GM19395 (cell line): ENCODE measurements at regions not wholly inside any gene's neighbourhood (a gene's known extent, or its start where the extent isn't known, plus 50 kb on each side); places are given as distances from the start of the nearest gene placed in this dataset.

ENCODE experiments used
- ATAC-seq: cut with Tn5 transposase; IDR thresholded peaks from one replicate; pipeline ENCODE4 v1.9.1; 2021; ENCODE audit warnings: mild to moderate bottlenecking, moderate library complexity; ENCODE audit not compliant: unreplicated experiment

DNA sequence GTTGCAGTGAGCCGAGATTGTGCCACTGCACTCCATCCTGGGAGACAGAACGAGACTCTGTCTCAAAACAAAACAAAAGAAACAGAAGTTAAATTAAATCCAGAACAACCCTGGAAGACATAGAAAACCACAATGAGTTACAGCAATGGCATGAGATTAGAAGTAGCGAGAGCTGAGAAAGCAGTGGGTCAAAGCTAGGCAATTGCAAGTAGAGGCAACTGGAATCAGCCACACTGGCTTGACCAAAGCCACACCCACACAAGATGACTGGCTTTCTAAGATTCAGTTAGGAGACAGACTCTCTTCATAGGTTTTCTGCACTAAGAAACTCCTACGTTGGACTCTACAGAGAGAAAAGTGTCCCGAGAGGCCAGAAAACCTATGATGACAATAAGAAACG lies 443.0 kb downstream of the GPM6A start:
- no peak for ATAC-seq

DNA sequence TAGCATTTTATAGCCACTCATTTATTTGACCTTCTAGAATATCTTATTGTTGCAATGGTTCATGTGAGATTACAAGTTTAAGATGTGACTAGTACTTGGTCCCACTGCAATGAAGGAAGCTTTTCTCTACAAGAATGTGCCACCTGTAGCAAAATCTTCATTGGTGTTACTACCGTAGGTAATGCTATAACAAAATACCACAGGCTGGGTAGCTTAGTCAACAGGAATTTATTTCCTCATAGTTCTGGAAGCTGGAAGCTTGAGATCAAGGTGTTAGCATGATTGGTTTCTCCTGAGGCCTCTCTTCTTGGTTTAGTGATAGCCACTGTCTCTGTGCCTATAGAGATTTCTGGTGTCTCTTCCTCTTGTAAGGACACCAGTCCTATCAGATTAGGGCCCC lies 441.0 kb downstream of the GPM6A start:
- no peak for ATAC-seq

DNA sequence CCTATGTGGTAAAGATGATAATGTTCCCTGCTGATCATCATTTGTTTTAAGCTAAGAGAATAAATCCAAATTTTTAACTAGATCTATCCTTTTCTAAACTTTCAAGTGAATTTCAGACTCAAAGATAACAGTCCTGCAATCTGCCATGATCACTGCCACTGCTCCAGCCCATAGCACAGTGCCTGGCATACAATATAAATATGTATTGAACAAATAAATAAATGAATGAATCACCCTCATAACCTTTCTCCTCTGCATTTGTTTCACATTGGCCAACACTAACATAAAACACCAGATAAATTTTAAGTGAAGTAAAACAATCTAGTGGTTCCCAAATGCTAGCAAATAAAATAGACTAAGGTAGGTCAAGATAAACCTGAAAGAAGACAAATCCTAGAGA lies 439.0 kb downstream of the GPM6A start:
- no peak for ATAC-seq

DNA sequence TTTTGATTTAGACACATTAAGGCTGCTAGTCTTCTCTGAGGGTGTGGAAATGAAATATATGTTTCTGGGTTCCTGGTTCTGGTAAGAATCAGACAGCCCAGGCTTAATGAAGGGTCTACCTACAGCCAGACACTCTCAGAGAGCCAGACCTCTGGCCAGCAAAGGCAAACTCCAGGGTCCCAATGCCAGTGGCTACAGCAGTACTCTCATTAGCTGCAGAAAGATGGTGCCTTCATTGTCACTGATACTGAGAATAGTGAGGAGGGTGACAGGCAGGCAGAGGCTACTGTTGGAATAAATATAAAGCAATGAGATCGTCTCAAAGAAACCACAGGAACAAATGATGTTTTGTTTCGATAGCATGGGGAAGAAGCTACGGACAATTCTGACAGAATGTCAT lies 437.6 kb downstream of the GPM6A start:
- ATAC-seq, result no peak

DNA sequence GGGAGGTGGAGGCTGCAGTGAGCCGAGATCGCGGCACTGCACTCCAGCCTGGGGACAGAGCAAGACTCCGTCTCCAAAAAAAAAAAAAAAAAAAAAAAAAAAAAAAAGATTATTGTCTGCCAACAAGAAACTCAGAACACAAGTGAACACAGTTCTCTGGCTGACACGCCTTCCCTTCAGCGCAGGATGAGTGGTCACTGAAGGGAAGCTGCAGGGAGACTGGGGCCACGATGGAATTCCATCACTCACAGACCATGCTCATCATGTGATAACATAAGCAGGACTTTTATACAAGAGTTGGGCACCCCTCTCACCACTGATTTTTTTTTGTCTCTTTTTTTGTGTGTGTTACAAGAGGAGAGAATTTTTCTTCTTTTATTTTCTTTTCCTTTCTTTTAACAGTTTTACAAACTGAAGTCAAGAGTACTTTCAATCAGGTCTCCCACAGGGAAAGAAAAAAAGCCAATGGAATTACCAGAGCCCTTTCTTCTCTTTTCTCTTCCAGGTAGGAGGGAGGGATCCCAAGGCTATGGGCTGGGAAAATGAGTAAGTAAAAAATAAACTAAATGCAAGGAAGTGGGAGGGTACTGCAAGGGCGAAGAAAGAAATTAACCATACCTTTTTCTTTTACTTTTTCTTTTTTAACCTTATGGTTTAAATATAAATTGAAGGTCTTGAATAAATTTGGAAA lies 435.6 kb downstream of the GPM6A start:
- no peak for ATAC-seq

DNA sequence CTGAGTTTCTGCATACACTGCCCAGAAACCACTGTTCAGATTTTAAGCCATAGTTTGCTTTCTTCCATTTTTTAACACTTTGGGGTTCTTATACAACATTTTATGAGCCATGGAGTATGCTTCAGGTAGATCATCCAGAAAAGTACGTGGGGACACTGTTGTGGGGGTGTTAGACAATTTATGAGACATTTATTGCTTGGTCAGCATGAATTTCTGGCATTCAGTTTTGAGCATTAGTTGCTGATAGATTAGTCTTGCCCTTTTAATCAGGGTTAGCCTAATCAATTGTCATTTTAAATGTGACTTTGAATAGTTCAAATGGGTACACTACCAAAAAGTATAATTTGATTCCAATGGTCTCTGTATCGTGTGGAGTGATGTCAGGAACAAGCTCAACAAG lies 434.9 kb downstream of the GPM6A start:
- no peak for ATAC-seq

DNA sequence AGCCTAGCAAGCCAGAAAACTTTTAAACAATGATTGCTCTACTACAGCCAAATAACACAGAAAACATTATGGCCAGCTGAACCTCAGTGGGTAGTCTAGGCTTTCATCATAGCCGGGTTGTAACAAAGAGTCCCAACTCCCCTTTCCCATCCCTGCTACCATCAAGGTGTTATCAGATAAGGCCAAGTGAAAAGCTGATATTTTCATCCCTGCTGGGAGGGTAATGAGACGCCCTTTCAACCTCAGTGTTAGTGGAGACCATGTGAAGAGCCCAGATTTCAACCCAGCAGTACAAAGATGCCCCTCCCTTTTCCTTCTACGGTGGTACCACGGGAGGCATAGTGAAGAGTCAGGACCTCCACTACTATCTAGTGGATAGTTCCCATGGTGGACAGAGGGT lies 433.7 kb downstream of the GPM6A start:
- no peak for ATAC-seq

DNA sequence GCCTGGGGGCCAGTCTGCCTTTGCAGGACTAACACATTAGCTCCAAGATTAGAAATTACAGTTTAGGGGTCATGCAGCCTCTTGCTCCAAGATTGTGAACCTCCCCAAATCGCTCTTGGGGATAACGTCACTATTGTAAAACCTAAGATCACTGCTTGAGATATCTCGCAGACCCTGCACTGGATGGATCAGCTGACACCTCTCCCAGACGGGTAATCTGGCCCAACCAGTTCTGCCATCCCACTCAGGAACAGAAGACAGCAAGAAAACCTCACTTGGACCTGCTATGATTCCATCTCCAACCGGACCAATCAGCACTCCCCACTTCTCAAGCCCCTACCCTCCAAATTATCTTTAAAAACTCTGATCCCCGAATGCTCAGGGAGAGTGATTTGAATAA lies 431.2 kb downstream of the GPM6A start:
- ATAC-seq, result no peak

DNA sequence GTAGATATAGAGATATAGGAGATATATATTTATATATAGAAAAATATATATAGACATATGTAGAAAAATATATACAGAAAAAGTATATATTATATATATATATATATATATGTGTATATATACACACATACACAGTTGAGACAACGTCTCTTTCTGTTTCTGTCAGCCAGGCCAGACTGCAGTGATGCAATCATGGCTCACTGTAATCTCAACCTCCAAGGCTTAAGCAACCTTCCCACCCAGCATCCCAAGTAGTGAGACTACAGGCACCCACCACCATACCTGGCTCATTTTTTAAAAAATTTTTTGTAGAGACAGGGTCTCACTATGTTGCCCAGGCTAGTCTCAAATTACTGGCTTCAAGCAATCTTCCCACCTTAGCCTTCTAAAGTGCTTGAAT lies 426.3 kb downstream of the GPM6A start:
- ATAC-seq, result no peak

DNA sequence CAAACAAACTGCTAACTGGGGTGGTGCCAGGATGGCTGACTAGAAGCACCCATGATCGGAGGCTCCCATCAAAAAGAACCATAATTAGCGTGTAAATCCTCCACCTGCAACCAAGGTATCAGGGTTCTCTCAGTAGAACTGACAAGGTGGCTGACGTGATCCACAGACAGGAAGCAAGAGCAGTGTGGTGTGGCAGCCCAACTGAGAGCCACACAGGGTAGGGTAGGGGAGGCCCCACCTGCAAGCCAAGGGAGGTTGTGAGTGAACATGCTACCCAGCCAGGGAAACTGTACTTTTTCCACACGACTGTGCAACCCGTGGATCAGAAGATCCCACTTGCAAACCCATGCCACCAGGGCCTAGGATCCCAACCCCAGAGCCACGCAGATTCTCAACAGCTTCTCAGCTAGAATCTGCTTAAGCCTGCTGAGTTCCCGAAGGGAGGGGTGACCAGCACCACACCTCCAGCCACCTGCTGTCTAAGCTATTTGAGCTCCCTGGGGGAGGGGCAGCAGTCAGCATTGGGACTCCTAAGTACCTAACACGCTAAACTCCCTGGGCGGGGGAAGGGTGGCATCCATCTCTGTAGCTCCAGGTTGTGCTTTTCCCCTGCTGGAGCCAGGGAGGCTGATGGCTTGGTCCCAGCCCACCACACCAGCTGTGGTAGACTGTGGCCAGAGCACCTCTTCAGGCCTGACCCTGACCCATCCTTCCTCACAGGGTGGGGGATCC lies 425.1 kb downstream of the GPM6A start:
- no peak for ATAC-seq

DNA sequence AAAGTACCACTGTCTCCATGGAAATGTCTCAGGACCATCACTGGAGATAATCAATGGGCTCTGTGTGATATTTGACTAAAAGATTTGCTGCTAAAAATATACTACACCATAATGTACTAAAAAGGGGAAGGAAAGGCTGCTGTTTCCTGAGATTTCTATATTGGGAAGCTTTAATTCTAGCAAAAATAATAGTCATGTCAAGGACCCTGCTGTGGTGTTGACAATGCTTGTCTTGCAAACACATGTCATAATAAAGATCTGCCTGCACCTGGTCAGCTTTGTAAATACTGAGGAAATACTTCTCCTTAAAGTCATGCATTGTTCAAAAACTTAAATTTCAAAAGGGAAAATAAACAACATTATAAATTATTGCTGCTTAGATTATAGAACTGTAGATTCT lies 417.9 kb downstream of the GPM6A start:
- ATAC-seq, result no peak

DNA sequence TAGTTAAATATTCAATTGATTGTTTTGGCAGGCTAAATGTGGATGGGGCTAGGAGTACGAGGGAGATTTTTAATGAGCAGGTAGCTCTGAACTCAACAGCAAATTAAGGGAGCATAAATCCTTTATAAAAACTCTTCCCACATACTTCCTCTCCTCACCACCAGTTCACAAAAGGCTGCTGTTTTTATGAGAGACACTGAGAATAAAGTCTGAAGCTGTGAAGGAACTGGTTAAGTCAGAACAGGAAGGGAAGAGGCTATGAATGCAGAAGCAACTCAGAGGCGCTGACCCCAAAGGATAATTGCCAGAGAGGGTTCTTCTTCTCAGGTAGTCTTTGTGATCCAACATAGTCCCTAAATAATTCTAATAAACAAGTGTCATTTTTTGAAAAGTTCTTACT lies 406.1 kb downstream of the GPM6A start:
- ATAC-seq, result no peak

DNA sequence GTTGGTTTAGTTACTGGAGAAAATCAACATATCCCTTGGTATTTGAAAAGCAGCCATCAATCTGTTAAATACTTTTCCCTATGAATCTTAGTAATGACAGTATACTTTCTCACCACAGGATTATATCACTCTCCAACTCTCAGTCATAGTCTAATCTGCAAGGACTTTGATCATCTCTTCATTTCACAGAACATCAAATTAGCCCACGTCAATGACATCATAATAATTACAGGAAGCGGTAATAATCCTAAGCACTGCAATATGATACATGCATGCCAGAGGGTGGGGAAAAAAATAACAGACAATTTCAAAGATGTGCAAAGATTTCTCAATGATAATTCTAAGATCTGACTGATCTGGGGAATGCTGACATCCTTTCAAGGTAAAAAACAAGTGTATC lies 404.1 kb downstream of the GPM6A start:
- no peak for ATAC-seq

DNA sequence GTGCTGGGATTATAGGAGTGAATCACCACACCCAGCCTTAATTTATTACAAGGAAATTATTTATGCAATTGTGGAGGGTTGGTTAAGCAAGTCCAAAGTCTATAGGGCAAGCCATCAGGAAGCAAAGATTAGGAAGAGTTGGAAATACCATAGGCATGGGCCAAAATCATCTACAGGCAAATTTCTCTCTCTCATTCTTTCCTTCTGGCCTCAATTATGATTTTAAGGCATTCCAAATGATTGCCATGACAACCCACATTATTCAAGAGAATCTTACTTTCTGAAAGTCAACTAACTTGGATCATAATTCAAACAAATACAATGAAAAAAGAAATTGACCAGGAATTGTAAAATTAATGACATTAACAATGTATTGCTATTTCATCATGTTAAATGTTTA lies 400.8 kb downstream of the GPM6A start:
- no peak for ATAC-seq

DNA sequence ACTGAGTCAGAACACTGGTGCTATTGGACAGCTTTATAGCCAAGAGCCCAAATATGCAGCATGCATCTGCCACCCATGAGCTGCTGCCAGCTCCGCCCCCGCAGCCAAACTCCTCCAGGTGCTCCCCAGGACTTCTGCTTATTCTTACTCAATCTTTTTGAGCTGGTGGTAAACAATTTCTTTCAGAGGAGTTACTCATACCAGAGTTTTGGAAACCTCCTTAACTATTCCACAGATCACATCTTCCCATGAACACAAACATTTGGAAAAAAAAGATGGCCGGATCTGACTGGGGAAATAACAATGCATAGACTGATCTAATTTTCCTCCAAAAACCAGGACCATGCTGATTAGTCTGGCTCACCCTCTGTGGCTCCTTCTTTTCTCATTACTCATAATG lies 399.9 kb downstream of the GPM6A start:
- ATAC-seq, result no peak

DNA sequence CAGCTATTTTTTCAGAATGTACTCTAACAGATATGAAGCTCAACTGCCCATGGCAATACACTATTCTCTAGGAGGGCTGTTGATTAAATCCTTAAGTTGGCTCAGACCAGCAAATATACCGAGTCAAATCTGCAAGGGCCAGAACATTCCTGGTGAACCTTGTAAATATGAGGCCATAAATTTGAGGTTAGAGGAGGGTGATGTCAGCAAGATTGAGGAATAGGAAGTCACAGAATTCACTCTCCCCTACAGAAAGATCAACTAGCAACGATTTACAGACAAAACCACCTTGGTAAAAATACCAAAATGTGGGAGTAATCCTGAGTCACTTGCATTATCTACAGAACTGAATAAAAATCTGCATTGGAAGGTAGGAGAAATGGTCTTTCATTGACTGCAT lies 399.3 kb downstream of the GPM6A start:
- no peak for ATAC-seq

DNA sequence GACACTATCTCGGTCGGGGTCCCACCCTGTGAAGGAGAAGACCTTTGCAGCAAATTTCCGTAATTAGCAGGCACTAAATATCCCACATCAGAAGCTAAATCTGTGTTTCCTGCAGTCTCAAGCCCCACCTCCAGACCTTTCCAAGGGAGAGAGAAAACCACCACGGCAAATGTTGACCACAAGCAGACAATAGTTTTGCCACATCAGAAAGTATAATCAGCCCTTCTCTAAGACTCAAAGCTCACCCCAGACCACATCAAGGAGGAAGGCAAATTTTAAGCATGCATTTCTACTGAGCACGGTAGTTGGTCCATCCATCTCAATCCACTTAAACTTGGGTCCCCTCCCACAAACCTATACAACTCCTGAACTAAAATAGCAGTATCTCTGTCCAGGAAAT lies 398.5 kb downstream of the GPM6A start:
- no peak for ATAC-seq

DNA sequence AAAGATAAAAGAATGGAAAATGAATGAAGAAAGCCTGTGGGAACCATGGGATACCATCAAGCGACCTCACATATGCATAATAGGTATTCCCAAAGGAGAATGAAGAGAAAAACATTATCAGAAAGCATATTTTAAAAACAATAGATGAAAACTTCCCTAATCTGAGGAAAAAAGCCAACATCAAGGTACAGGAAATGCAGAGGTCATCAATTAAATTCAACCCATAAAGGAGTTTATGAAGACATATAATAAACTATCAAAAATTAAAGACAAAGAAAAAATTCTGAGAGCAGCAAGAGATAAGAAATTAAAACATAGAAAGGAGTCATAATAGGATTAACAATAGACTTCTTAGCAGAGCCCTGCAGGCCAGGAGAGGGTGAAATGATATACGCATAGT lies 397.5 kb downstream of the GPM6A start:
- no peak for ATAC-seq

DNA sequence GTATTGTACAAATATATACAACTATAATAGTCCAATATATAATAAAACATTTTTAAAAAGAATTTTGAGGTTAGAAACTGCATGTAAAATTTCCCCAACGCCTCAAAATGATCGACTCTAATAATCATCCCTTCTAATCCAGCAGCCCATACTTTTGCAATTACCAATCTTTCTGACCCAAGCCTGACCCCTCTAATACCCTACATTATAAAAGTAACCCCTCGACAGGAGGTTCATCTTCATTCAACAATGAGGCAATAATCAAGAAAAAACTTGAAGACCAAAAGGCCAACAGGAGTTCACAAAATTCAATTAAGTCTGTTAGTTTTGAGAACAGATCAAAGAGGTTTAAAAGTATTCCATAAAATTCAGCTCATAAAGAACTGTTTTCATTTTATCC lies 393.5 kb downstream of the GPM6A start:
- no peak for ATAC-seq

DNA sequence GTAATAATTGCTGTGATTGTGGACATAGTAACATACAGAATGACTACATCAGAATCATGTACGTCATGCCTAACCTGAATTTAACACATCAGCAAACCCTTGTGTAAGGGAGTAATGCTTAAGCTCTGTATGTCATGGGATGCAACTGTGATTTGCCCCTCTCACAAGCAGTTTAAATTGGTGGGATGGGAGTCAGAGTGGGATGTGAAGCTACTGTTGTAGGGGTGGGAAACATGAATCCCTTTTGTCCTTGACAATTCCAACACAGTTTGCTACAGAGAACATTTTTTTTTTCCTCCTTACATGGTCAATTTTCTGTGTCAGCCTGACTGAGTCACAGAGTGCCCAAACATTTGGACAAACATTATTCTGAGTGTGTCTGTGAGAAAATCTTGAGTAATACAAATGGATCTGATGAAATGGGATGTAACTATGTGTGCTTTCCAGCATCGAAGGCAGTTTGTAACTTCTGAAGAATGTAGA lies 392.8 kb downstream of the GPM6A start:
- ATAC-seq, result no peak

DNA sequence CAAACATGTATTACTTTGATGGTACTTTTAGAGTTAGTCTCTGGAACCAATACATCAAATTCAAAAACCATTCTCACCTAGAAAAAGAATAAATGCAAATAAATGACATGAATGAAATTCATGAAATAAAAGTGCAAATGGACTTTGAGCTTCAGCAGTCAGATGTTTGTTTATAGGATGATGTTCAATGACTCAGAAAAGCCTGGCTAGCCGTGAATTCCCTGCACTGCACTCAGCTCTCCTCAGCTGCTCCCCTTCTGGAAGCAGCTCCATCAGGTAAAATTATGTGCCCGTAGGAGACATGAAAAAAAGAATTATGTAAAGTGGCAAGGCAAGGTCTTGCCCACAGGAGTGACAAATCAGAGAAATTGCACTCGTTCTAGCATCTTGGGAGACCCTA lies 390.6 kb downstream of the GPM6A start:
- no peak for ATAC-seq

DNA sequence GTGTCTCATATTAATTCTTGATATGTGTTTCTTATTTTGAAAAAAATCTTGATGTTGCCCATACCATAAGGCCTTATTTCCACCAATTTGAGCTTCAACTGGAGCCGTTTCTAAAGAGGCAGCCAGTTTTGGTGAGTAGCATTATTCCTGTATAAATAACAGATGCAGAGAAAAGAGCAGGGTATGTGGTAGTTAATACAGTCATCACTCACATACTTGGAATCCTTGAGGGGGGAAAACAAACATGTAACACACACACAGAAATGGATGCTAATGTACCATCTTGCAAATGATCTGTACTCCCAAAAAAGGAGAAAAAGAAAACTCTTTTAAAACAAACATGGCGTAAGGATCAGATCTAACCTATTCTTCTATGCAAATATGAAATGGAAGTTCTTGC lies 389.7 kb downstream of the GPM6A start:
- no peak for ATAC-seq

DNA sequence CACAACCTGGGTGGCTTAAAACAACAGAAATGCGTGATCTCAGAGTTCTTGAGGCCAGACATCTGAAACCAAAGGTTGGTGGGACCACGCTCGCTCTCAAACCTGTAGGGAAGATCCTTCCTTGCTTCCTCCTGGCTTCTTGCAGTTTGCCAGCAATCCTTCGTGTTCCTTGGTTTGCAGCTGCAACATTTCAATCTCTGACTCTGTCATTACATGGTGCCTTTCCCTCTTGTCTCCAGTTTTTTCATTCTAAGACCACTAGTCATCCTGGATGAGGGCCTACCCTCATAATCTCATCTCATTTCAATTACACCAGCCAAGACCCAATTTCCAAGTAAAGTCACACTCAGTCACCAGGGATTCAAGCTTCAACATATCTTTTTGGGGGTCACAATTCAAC lies 388.0 kb downstream of the GPM6A start:
- no peak for ATAC-seq
